NB4 (cell line): ENCODE measurements at regions not wholly inside any gene's neighbourhood (a gene's known extent, or its start where the extent isn't known, plus 50 kb on each side); places are given as distances from the start of the nearest gene placed in this dataset.

Experiments used
- CTCF ChIP-seq: IDR thresholded peaks from one replicate; pipeline ENCODE4 v1.5.1; 2012; ENCODE audit warnings: low read depth, low read length
- MAX ChIP-seq: IDR thresholded peaks from 2 replicates; pipeline ENCODE4 v1.6.1; 2011; ENCODE audit warnings: low read depth, low read length
- MYC ChIP-seq: IDR thresholded peaks from 2 replicates; pipeline ENCODE4 v1.6.1; 2011; ENCODE audit warnings: low read depth, low read length
- POLR2A ChIP-seq: IDR thresholded peaks from 2 replicates; pipeline ENCODE4 v1.6.1; 2011; ENCODE audit warnings: mild to moderate bottlenecking; ENCODE audit not compliant: insufficient read length; ENCODE audit errors: extremely low read depth

GRCh38 chr1:195721210-195721971 lies 886.8 kb downstream of the KCNT2 start:
- no peak for TF ChIP-seq CTCF
- no peak for TF ChIP-seq POLR2A
- TF ChIP-seq MYC = no peak
- TF ChIP-seq MAX = no peak
